Neural cell (in vitro differentiated cells): ENCODE measurements at regions not wholly inside any gene's neighbourhood (a gene's known extent, or its start where the extent isn't known, plus 50 kb on each side); places are given as distances from the start of the nearest gene placed in this dataset.

Experiments
- H2AFZ ChIP-seq: fragments of 200-600, 300-800 bp; sonication (generic), shearing (Covaris generic); 2 replicates; pipeline ENCODE4 v1.6.0; 2014; ENCODE audit warnings: low read depth, mild to moderate bottlenecking, antibody characterized with exemption, low read length, moderate library complexity
- H3F3A ChIP-seq: fragments of 200-600 bp; shearing (Covaris generic); 2 replicates; pipeline ENCODE4 v1.6.1; 2016; ENCODE audit warnings: mild to moderate bottlenecking, moderate library complexity, mixed read lengths, antibody characterized with exemption, low read length; ENCODE audit not compliant: insufficient read depth, poor library complexity, severe bottlenecking
- H3K27ac ChIP-seq: fragments of 200-600, 300-800 bp; sonication (generic), shearing (Covaris generic); 2 replicates; pipeline ENCODE4 v1.5.1; 2014; ENCODE audit warnings: mild to moderate bottlenecking, low read length, moderate library complexity
- H3K27me3 ChIP-seq: fragments of 300-800, 200-600 bp; sonication (generic), shearing (Covaris generic); 2 replicates; pipeline ENCODE4 v1.6.0; 2014; ENCODE audit warnings: mild to moderate bottlenecking, low read depth, low read length, moderate library complexity; ENCODE audit not compliant: insufficient read depth
- H3K36me3 ChIP-seq: fragments of 300-800, 200-600 bp; sonication (generic), shearing (Covaris generic); 2 replicates; pipeline ENCODE4 v1.5.1; 2014; ENCODE audit warnings: mild to moderate bottlenecking, antibody characterized with exemption, low read length, moderate library complexity; ENCODE audit not compliant: insufficient read depth
- H3K4me2 ChIP-seq: fragments of 300-800, 200-600 bp; sonication (generic), shearing (Covaris generic); 2 replicates; pipeline ENCODE4 v1.6.0; 2014; ENCODE audit warnings: mild to moderate bottlenecking, low read length
- H3K4me3 ChIP-seq: fragments of 300-800, 200-600 bp; sonication (generic), shearing (Covaris generic); 2 replicates; pipeline ENCODE4 v1.5.1; 2014; ENCODE audit warnings: mild to moderate bottlenecking, low read length, moderate library complexity
- H3K79me2 ChIP-seq: fragments of 200-600 bp; shearing (Covaris generic); replicated peaks from 2 replicates; pipeline ENCODE4 v1.6.0; 2014; ENCODE audit warnings: mild to moderate bottlenecking, low read length, moderate library complexity; ENCODE audit not compliant: insufficient read depth
- H3K9ac ChIP-seq: fragments of 300-800, 200-600 bp; sonication (generic), shearing (Covaris generic); 2 replicates; pipeline ENCODE4 v1.6.1; 2016; ENCODE audit warnings: mild to moderate bottlenecking, low read length, mixed read lengths
- H3K9me2 ChIP-seq: fragments of 200-600 bp; shearing (Covaris generic); 2 replicates; pipeline ENCODE4 v1.6.1; 2016; ENCODE audit warnings: mild to moderate bottlenecking, low read length, mixed read lengths; ENCODE audit not compliant: insufficient read depth
- H3K9me3 ChIP-seq: fragments of 200-600, 300-800 bp; sonication (generic), shearing (Covaris generic); 2 replicates; pipeline ENCODE4 v1.6.1; 2016; ENCODE audit warnings: mild to moderate bottlenecking, mixed run types, low read length, moderate library complexity, mixed read lengths
- H4K20me1 ChIP-seq: fragments of 200-600 bp; shearing (Covaris generic); 2 replicates; pipeline ENCODE4 v1.6.1; 2016; ENCODE audit warnings: mild to moderate bottlenecking, mixed run types; ENCODE audit not compliant: insufficient read depth
- CTCF ChIP-seq: fragments of 450-650 bp; IDR thresholded peaks from 2 replicates; pipeline ENCODE4 v1.5.1; 2014; ENCODE audit warnings: antibody characterized with exemption, mild to moderate bottlenecking, moderate library complexity; ENCODE audit not compliant: poor library complexity, severe bottlenecking
- EP300 ChIP-seq: fragments of 450-650 bp; conservative IDR thresholded peaks from 2 replicates; pipeline ENCODE4 v1.6.1; 2014; ENCODE audit warnings: antibody characterized with exemption, mild to moderate bottlenecking, moderate library complexity; ENCODE audit not compliant: poor library complexity, severe bottlenecking
- EZH2 ChIP-seq: fragments of 200-600, 300-800 bp; shearing (Covaris generic), sonication (generic); IDR thresholded peaks from 2 replicates; pipeline ENCODE4 v1.6.1; 2014; ENCODE audit warnings: antibody characterized with exemption, low read length, borderline replicate concordance, mild to moderate bottlenecking; ENCODE audit not compliant: insufficient read depth, poor library complexity, severe bottlenecking
- MXI1 ChIP-seq: fragments of 450-650 bp; conservative IDR thresholded peaks from 2 replicates; pipeline ENCODE4 v1.6.1; 2014; ENCODE audit warnings: antibody characterized with exemption, mild to moderate bottlenecking; ENCODE audit not compliant: poor library complexity, severe bottlenecking
- POLR2AphosphoS5 ChIP-seq: IDR thresholded peaks from 2 replicates; pipeline ENCODE4 v1.6.1; 2012
- RAD21 ChIP-seq: fragments of 450-650 bp; conservative IDR thresholded peaks from 2 replicates; pipeline ENCODE4 v1.6.1; 2014; ENCODE audit warnings: antibody characterized with exemption, mild to moderate bottlenecking, moderate library complexity
- SMC3 ChIP-seq: fragments of 450-650 bp; conservative IDR thresholded peaks from 2 replicates; pipeline ENCODE4 v1.6.1; 2014; ENCODE audit warnings: antibody characterized with exemption, mild to moderate bottlenecking, moderate library complexity; ENCODE audit not compliant: poor library complexity
- TAF1 ChIP-seq: IDR thresholded peaks from 2 replicates; pipeline ENCODE4 v1.6.1; 2012; ENCODE audit warnings: low read depth
- TF ChIP-seq, protein P1 (sequence below): IDR thresholded peaks from 2 replicates; pipeline ENCODE4 v1.6.1; 2012; ENCODE audit warnings: borderline replicate concordance

DNA sequence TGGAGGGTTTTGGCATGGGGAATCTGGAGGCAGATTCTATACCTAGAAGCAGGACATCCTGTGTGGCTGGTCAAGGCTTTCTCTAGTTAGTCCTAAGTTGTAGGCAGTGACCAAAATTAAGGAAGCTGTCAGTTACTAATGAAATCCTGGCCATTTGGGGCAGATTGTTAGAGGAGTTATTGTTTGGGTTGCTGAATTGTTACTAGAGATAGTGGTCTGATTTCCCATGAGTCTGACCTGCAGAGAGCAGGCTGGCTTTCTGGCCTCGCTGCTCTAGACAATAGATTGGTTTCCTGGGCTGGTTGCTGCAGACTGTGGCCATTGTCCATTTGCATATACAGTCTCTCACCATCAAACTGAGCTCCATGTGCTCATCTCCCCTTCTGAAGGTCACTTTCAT, 205.0 kb upstream of the SASH1 start:
- H3K27ac ChIP-seq, result no peak overlapping the region
- H3K4me3 ChIP-seq, result no peak overlapping the region
- no peak for TF ChIP-seq EP300
- TF ChIP-seq POLR2AphosphoS5, result no peak
- no peak for TF ChIP-seq RAD21
- TF ChIP-seq, protein P1, sequence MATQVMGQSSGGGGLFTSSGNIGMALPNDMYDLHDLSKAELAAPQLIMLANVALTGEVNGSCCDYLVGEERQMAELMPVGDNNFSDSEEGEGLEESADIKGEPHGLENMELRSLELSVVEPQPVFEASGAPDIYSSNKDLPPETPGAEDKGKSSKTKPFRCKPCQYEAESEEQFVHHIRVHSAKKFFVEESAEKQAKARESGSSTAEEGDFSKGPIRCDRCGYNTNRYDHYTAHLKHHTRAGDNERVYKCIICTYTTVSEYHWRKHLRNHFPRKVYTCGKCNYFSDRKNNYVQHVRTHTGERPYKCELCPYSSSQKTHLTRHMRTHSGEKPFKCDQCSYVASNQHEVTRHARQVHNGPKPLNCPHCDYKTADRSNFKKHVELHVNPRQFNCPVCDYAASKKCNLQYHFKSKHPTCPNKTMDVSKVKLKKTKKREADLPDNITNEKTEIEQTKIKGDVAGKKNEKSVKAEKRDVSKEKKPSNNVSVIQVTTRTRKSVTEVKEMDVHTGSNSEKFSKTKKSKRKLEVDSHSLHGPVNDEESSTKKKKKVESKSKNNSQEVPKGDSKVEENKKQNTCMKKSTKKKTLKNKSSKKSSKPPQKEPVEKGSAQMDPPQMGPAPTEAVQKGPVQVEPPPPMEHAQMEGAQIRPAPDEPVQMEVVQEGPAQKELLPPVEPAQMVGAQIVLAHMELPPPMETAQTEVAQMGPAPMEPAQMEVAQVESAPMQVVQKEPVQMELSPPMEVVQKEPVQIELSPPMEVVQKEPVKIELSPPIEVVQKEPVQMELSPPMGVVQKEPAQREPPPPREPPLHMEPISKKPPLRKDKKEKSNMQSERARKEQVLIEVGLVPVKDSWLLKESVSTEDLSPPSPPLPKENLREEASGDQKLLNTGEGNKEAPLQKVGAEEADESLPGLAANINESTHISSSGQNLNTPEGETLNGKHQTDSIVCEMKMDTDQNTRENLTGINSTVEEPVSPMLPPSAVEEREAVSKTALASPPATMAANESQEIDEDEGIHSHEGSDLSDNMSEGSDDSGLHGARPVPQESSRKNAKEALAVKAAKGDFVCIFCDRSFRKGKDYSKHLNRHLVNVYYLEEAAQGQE, result no peak
- H3K9me3 ChIP-seq, result no peaks in the 10 kb centered on the region
- H3K9ac ChIP-seq, result no peak overlapping the region
- H2AFZ ChIP-seq, result no peak overlapping the region
- H3K4me2 ChIP-seq, result no peak overlapping the region
- no peaks in the 10 kb centered on the region for H3K79me2 ChIP-seq
- H3F3A ChIP-seq, result no peaks in the 10 kb centered on the region
- H3K27me3 ChIP-seq, result no peaks in the 10 kb centered on the region
- H4K20me1 ChIP-seq, result no peaks in the 10 kb centered on the region
- H3K9me2 ChIP-seq, result no peaks in the 10 kb centered on the region
- H3K36me3 ChIP-seq, result no peaks in the 10 kb centered on the region

DNA sequence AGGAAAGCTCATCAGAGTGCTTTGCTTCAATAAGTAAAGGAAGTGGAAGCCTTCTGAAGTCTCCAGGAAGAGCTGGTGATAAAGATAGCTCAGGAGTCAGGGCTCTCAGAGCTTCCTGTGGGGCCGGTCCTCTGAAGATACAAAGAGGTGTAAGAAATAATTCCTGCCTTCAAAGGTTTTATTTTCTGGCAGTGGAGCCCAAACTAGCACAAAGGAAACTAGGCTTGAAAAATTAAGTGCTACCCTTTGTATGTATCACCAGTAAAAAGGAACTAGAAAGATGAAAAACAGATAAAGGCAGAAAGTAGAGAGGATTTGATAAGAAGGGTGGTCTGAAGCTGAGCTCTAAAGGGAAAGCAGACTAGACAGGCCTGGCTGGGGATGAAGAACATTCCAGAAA, 204.1 kb upstream of the SASH1 start:
- Histone ChIP-seq H3K36me3 (no peaks in the 10 kb centered on the region), H3K9ac (no peak overlapping the region), H3K9me3 (no peaks in the 10 kb centered on the region), H3K9me2 (no peaks in the 10 kb centered on the region), H3K27ac (no peak overlapping the region), H2AFZ (no peak overlapping the region), H3F3A (no peaks in the 10 kb centered on the region), H3K79me2 (no peaks in the 10 kb centered on the region), H3K27me3 (no peaks in the 10 kb centered on the region), H4K20me1 (no peaks in the 10 kb centered on the region), H3K4me2 (no peak overlapping the region), H3K4me3 (no peak overlapping the region)
- TF ChIP-seq POLR2AphosphoS5 (no peak), CTCF (no peak), MXI1 (no peak), SMC3 (no peak), EZH2 (no peak), RAD21 (no peak), EP300 (no peak), TAF1 (no peak)
- TF ChIP-seq, protein P1, result no peak
